ENCODE measurements at regions not wholly inside any gene's neighbourhood (a gene's known extent, or its start where the extent isn't known, plus 50 kb on each side); places are given as distances from the start of the nearest gene placed in this dataset.

DNA sequence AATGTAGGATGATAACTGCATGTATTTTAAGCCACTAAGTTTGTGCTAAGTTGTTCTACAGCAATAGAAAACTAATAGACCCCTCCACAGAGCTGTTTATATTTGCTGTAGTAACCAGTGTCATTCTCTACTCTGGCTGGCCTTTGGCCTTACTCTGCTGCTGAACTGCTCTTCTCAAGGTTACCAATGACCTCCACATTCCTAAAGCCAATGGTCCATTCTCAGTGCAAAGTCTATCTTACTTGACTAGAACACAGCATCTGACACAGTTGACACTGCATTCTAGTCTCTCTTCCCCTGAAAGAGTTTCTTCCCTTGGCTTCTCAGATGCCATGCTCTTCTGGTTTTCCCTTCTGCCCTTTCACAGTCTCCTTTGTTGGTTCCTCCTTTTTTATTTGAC lies 154.8 kb upstream of the CRY1 start:
- no peaks in the 10 kb centered on the region for H3K9me3 ChIP-seq (ENCODE audit: insufficient read depth in 2 of 2, low read depth in 1 of 2, low read length in 1 of 2)
- H2AK5ac ChIP-seq (ENCODE audit: low read depth, low read length): no peak overlapping the region
- no peaks in the 10 kb centered on the region for H3K36me3 ChIP-seq (ENCODE audit: control insufficient read depth in 2 of 4, insufficient read depth in 4 of 4, low read length in 3 of 4)
- no peak overlapping the region for H4K8ac ChIP-seq (ENCODE audit: extremely low read depth, insufficient read depth, low read length)
- no peak overlapping the region for H3K27ac ChIP-seq (ENCODE audit: low read depth, low read length)
- no peak overlapping the region for H2BK20ac ChIP-seq (ENCODE audit: low read length)
- ChIA-PET CTCF (ENCODE audit: partially characterized antibody) (interaction anchor here (0.7 kb wide), 1 partner anchor 112 kb away, joined by 3 read pairs; no protein-coding TSS in a partner anchor), POLR2A (ENCODE audit: partially characterized antibody) (no interaction called here)
- no peak overlapping the region for H3K4me2 ChIP-seq (ENCODE audit: insufficient read depth in 1 of 2, low read depth in 2 of 2, low read length in 2 of 2)
- H4K20me1 ChIP-seq (replicated peaks in 1 of 2; ENCODE audit: control insufficient read depth in 1 of 2, insufficient read depth in 2 of 2, low read length in 2 of 2): no peaks in the 10 kb centered on the region
- H3K4me1 ChIP-seq (replicated peaks in 1 of 4; ENCODE audit: control insufficient read depth in 3 of 4, insufficient read depth in 4 of 4, low read length in 3 of 4): no peaks in the 10 kb centered on the region
- no peak overlapping the region for H2BK15ac ChIP-seq (ENCODE audit: low read length)
- H3K27me3 ChIP-seq (replicated peaks in 1 of 4; ENCODE audit: control insufficient read depth in 3 of 4, extremely low read depth in 1 of 4, insufficient read depth in 3 of 4, low read length in 3 of 4): no peaks in the 10 kb centered on the region
- peaks cover 3% of the 10 kb centered on the region; the same call in 1 of the 2 replicates for H3K23me2 ChIP-seq (ENCODE audit: low read depth, low read length)
- no peaks in the 10 kb centered on the region for H3K79me2 ChIP-seq (ENCODE audit: control insufficient read depth in 1 of 2, insufficient read depth in 2 of 2, low read length in 2 of 2)
- TF ChIP-seq KDM1A (IDR thresholded peaks at IDR 0.05; ENCODE audit: borderline replicate concordance, low read length): no peak
- TF ChIP-seq GTF2F1 (IDR thresholded peaks at IDR 0.05; ENCODE audit: borderline replicate concordance, low read depth, low read length): no peak
- no peak for TF ChIP-seq POLR2A (IDR thresholded peaks at IDR 0.05; ENCODE audit: control extremely low read depth in 1 of 2, low read depth in 2 of 2, low read length in 2 of 2)
- no peak for TF ChIP-seq TAF7 (optimal IDR thresholded peaks at IDR 0.05; ENCODE audit: borderline replicate concordance, low read depth, low read length)
- TF ChIP-seq JUN (IDR thresholded peaks at IDR 0.05; ENCODE audit: low read depth, low read length): no peak
- TF ChIP-seq SIRT6 (IDR thresholded peaks at IDR 0.05; ENCODE audit: low read length): no peak
- TF ChIP-seq CEBPB (IDR thresholded peaks at IDR 0.05; ENCODE audit: low read depth, low read length): no peak
- no peak for TF ChIP-seq ASH2L (IDR thresholded peaks at IDR 0.05; ENCODE audit: low read length)
- TF ChIP-seq MAFK (IDR thresholded peaks at IDR 0.05; ENCODE audit: low read depth, low read length): no peak
- TF ChIP-seq KDM4A (IDR thresholded peaks at IDR 0.05; ENCODE audit: low read depth, low read length, severe bottlenecking): no peak
- TF ChIP-seq EP300 (IDR thresholded peaks at IDR 0.05; ENCODE audit: borderline replicate concordance in 1 of 2, low read depth in 2 of 2, low read length in 2 of 2): no peak
- TF ChIP-seq SP2 (IDR thresholded peaks at IDR 0.05; ENCODE audit: low read length): no peak
- TF ChIP-seq POLR2AphosphoS5 (IDR thresholded peaks at IDR 0.05; ENCODE audit: low read depth, low read length): no peak
- TF ChIP-seq, protein P1, sequence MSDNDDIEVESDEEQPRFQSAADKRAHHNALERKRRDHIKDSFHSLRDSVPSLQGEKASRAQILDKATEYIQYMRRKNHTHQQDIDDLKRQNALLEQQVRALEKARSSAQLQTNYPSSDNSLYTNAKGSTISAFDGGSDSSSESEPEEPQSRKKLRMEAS (IDR thresholded peaks at IDR 0.05): no peak
- TF ChIP-seq FOSL1 (IDR thresholded peaks at IDR 0.05; ENCODE audit: insufficient read depth, low read depth, low read length): no peak
- no peak for TF ChIP-seq NANOG (IDR thresholded peaks at IDR 0.05; ENCODE audit: insufficient read depth, low read depth, low read length, poor library complexity, severe bottlenecking)
- TF ChIP-seq RNF2 (IDR thresholded peaks at IDR 0.05; ENCODE audit: borderline replicate concordance, low read depth, low read length, missing control alignments, poor library complexity, severe bottlenecking): no peak
- H3K18ac ChIP-seq (ENCODE audit: extremely low read depth, low read length): no peak overlapping the region
- FAIRE-seq (no peak), DNase-seq (ENCODE audit: low read depth in 1 of 2, low spot score in 2 of 2) (no peak)
- no peak overlapping the region for H3K23ac ChIP-seq (ENCODE audit: insufficient read length)
- H3K56ac ChIP-seq (replicated peaks; ENCODE audit: insufficient read length, low read depth, low read length): no peak overlapping the region
- no peak overlapping the region for H3K4ac ChIP-seq (replicated peaks; ENCODE audit: insufficient read length, low read depth, low read length)
- H3K4me3 ChIP-seq (ENCODE audit: extremely low read depth in 1 of 4, insufficient read depth in 2 of 4, low read depth in 3 of 4, low read length in 4 of 4): no peak overlapping the region
- H2BK12ac ChIP-seq (ENCODE audit: low read depth, low read length): no peak overlapping the region
- no peak overlapping the region for H2AFZ ChIP-seq (ENCODE audit: low read length)
- no peak overlapping the region for H4K91ac ChIP-seq (replicated peaks; ENCODE audit: insufficient read length, low read length)
- H3K9ac ChIP-seq (replicated peaks in 1 of 4; ENCODE audit: extremely low read depth in 1 of 4, low read depth in 3 of 4, low read length in 3 of 4): no peak overlapping the region
- no peak overlapping the region for H3K14ac ChIP-seq (ENCODE audit: insufficient read length)
- H2BK5ac ChIP-seq (ENCODE audit: low read depth, low read length): no peak overlapping the region
- H4K5ac ChIP-seq (ENCODE audit: insufficient read length, low read depth, low read length): no peak overlapping the region
- H2BK120ac ChIP-seq (replicated peaks; ENCODE audit: low read depth, low read length): no peak overlapping the region
- H3K79me1 ChIP-seq (ENCODE audit: low read depth, low read length): no peaks in the 10 kb centered on the region

All from H1 (cell line).